NCI-H748 (cell line): ENCODE measurements at regions not wholly inside any gene's neighbourhood (a gene's known extent, or its start where the extent isn't known, plus 50 kb on each side); places are given as distances from the start of the nearest gene placed in this dataset.

Experiments
- DNase-seq: peaks from one replicate; lab custom pipeline; 2025; ENCODE audit not compliant: unreplicated experiment; lab: John Stamatoyannopoulos, UW

- DNase-seq = no peak
Observed at GRCh38 chr2:217107480-217107879, 247.6 kb upstream of the TNP1 start.

- no peak for DNase-seq
Observed at GRCh38 chr2:217106650-217107014, 246.8 kb upstream of the TNP1 start.

- DNase-seq = no peak
Observed at GRCh38 chr2:217105733-217106649, 246.1 kb upstream of the TNP1 start.

- no peak for DNase-seq
Observed at GRCh38 chr2:217103752-217104545, 244.1 kb upstream of the TNP1 start.

GRCh38 chr2:217102956-217103355 lies 243.1 kb upstream of the TNP1 start:
- DNase-seq = no peak

GRCh38 chr2:217101972-217102371 lies 242.1 kb upstream of the TNP1 start:
- no peak for DNase-seq

GRCh38 chr2:217099561-217099960 lies 239.7 kb upstream of the TNP1 start:
- DNase-seq = no peak

- DNase-seq = no peak
Observed at GRCh38 chr2:217098435-217098834, 238.6 kb upstream of the TNP1 start.

GRCh38 chr2:217097346-217097745 lies 237.5 kb upstream of the TNP1 start:
- no peak for DNase-seq

GRCh38 chr2:217096474-217097225 lies 236.8 kb upstream of the TNP1 start:
- no peak for DNase-seq

- DNase-seq = no peak
Observed at GRCh38 chr2:217095511-217096205, 235.8 kb upstream of the TNP1 start.

GRCh38 chr2:217092710-217093379 lies 233.0 kb upstream of the TNP1 start:
- DNase-seq = no peak

GRCh38 chr2:217091531-217091930 lies 231.7 kb upstream of the TNP1 start:
- no peak for DNase-seq

- DNase-seq = no peak
Observed at GRCh38 chr2:217090884-217091283, 231.0 kb upstream of the TNP1 start.

GRCh38 chr2:217090024-217090473 lies 230.2 kb upstream of the TNP1 start:
- DNase-seq = no peak

GRCh38 chr2:217086718-217087117 lies 226.9 kb upstream of the TNP1 start:
- no peak for DNase-seq

- DNase-seq = peak; percentile 20
Observed at GRCh38 chr2:217086038-217086522, 226.2 kb upstream of the TNP1 start.

- DNase-seq = no peak
Observed at GRCh38 chr2:217085543-217085942, 225.7 kb upstream of the TNP1 start.

GRCh38 chr2:217081799-217082198 lies 221.9 kb upstream of the TNP1 start:
- no peak for DNase-seq

GRCh38 chr2:217079165-217079564 lies 219.3 kb upstream of the TNP1 start:
- no peak for DNase-seq
